GM19452 (cell line): ENCODE measurements at regions not wholly inside any gene's neighbourhood (a gene's known extent, or its start where the extent isn't known, plus 50 kb on each side); places are given as distances from the start of the nearest gene placed in this dataset.

Experiments used
- ATAC-seq: cut with Tn5 transposase; IDR thresholded peaks from one replicate; pipeline ENCODE4 v1.9.1; 2021; ENCODE audit not compliant: unreplicated experiment

DNA sequence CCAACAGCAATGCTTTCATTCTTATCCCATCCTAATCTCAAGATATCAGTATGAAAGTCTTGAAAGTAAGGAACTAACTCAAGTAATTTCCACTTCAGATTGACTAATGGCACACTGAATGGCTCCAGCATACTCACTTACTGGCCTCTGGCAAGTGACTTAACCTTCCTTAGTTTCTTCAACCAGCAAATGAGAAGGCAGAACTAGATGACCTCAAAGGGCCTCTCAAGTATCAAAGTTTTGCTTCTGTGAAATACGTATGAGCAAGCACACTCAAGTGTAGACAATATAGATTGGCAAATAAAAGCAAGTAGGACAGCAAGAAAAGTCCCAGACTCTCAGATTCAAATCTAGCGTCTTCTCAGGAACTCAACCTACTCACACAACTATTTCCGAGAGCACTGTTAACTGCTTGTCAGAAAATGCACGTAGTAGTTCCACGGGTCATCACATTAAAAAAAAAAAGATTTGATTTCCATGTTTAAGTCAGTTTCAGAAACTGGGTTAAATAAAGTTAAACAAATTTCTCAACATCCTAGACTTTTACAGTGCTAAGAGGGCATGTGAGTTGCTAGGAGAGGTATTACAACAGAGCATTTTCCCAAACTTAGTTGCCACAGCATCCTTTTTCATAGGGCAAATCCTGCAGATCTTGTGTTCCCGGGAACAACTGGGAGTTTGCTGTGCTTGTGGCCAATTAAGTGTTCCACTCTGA lies 276.9 kb upstream of the KLF14 start:
- no peak for ATAC-seq

DNA sequence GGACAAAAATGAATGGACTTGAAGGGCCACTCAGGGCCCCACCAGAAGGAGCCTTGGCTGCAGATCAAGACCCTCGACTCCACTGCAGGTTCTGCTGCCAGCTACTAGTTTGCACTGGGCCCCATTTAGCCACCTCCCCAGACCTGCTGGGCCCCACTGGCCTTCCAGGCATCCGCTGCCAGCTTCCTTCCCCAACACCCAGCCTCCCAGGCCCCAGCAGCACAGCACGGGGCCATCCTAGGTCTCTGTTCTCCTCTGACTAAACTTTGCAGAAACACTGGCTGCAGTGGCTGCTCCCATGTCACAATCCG lies 277.4 kb upstream of the KLF14 start:
- no peak for ATAC-seq

DNA sequence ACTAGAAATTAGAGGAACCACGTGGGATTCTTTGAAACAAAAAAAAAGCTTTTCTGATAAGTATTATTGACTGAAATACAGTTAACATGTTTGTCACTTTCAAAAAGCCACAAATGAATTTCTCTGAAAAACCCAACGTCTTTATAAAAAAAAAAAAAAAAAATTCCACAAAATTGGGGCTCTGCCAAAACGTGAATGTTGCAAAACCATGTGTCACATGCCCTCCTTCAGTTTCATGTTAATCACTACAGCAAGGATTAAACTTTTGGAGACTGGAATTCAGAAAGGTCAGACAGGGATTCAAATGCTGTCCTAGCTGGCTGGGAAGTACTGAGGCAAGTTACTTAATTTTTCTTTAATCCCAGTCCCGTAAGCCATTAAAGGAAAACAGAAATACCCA lies 278.0 kb upstream of the KLF14 start:
- ATAC-seq: no peak

DNA sequence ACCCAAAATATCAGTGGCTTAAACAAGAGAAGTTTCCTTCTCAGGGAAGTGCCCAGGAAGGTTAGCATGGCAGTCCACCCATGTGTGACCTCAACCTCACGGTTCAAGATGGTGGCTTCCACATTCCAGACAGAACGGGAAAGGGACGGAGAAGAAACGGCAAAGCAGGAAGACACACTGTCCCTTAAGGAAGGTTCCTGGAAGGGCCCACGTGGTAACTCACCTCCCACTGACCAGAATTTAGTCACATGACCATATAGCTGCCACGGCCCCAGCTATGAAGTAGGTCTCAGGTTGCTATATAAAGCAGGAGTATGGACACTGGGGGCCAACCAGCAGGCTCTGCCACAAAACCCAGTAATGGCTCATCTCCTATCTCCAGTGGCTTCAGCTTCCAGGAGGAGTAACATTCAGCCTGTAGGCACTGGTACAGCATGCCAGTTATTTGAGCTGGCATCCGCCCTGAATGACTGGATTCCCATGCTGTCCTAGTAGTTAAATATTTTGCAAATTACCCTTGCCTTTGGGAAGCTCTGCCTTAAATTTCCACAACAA lies 278.5 kb upstream of the KLF14 start:
- ATAC-seq: no peak

DNA sequence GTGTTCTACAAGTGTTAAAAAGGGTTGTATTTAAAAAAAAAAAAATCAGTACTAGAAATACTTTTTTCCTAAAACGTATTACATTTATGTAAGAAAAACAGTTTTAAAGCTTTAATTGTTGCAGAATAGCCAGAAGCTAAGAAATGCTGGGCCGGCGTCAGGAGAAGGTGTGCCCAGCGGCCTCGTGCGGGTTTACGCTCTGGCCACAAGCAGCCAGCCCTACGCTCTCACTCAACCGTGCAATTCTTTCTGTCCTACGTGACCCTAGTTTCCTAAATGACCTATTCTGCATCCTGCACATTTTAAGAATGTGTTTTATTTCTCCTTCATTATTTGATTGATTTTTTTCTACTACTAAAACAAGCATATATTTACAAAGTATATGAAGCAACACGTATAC lies 279.7 kb upstream of the KLF14 start:
- no peak for ATAC-seq

DNA sequence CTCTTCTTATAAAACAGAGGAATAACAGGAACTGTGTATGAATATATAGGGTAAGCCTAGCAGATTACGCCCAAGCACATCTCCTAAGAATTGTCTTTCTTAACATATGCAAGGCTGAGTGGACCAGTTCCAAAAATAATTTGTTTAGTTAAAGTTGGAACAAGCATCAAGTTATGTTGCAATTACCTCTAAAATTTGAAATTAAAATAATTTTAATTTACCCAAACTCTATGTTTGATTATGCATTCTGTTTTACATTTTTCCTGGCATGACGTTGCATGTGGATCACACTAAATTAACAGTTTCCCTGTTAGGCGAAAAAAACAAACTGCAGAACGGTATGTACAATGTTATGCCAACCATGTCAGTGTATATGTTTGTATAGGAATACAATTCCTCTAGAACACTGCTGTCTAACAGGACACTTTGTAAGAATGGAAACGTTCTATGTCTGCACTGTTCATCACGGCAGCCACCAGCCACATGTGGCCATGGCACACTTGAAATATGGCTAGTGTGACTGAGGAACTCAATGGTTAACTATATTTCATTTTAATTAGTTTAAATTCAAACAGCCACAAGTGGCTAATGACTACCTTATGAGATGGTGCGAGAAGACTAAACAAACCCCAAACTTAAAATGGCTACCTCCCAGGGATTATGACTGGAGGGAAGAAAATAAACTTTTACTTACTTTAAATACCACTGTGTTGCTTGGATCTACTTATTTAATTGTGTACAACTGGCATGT lies 281.1 kb upstream of the KLF14 start:
- ATAC-seq: no peak

DNA sequence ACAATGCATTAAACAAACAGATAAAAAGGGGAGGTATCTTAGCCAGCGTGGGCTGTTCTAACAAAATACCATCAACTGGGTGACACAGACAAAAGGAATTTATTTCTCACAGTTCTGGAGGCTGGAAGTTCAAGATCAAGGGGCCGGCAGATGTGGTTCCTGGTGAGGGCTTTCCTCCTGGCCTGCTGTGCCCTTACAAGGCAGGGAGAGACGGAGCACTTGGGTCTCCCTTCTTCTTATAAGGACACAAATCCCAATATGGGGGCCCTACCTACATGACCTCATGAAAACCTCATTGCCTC lies 281.6 kb upstream of the KLF14 start:
- ATAC-seq: no peak

DNA sequence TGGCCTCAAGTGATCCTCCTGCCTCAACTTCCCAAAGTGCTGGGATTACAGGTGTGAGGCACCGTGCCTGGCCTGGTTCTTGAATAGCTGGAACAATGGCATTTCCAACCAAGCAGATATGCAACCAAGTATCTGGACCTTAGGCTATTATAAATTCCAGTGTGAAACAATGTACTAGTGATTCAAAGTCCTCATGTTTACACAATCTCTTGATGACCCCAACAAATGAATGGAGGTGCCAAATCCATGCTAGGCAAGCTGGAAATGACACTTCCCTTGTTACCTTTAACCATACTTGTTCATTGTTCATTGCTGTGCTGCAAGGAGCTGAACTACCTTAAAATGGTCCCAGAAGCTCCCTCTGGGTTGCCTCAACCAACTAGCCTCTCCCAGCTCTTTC lies 282.2 kb upstream of the KLF14 start:
- ATAC-seq: no peak

DNA sequence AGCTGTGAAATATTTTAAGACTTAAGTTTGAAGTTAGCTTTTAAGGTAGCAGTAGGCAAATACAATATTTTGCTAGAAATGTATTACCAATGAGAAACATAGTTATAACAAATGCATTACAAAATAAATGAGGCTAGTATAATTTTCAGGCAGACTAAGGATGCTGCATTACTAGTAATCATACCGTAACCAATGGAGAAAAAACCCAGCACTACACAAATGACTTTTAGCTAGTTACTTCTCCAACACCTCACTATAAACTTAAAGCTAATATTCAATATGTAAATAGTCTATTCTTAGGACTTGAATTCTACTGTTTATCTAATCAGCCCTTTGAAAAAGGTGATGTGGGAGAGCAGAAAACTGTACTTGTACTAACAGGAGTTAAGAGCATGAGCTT lies 285.3 kb upstream of the KLF14 start:
- no peak for ATAC-seq

DNA sequence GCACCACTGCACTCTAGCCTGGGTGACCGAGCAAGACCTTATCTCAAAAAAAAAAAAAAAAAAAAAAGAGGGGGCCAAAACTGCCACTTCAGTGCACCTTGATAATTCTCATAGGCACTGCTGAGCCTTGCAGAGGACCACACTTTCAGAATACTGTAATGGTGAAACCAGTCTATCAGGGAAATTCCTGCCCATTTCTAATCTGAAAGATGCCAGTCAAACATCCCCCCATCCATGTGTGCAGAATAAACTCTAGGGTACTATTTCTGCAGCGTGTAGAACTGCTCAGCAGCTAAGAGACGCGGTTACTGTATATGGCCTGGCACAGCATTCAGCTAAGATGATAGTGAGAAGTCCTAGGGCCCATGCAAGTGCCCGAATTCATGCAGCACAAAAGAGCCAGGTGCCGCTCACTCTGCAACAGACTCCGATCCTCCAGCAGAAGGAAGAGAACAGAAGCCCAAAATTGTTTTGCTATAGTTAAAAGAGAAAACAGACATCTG lies 286.8 kb upstream of the KLF14 start:
- ATAC-seq: peak; percentile 44

DNA sequence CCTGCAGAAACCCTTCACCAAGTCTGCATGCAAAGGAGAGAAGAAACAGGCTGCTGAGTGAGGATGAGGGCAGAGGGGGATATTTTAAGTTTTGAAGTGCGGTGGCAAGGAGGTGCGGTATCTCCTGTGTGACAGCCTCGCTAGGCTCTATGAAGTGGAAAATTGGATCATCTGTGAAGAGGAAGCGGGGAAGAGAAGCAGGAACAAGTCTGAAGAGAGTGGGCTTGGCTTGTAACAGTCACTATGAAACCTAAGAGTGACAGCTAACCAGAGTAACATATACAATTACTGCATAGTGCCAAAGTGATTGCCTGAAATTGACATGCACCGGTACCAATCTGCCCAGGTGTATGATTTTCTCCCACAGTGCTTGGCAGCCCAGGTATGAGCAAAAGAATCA lies 287.5 kb upstream of the KLF14 start:
- peak; percentile 70 for ATAC-seq

DNA sequence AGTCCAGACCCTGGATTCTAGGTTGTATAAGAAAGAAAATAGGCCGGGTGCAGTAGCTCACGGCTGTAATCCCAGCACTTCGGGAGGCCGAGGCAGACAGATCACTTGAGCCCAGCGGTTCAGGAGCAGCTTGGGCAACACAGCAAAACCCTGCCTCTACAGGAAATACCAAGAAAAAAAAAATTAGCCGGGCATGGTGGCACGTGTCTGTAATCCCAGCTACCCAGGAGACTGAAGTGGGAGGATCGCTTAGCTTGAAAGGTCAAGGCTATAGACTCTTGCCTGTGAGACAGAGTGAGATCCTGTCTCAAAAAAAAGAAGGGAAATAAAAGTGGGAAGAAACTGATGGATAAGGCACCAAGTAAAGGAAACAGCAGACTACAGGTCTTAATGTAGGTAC lies 287.9 kb upstream of the KLF14 start:
- peak; percentile 7 for ATAC-seq

DNA sequence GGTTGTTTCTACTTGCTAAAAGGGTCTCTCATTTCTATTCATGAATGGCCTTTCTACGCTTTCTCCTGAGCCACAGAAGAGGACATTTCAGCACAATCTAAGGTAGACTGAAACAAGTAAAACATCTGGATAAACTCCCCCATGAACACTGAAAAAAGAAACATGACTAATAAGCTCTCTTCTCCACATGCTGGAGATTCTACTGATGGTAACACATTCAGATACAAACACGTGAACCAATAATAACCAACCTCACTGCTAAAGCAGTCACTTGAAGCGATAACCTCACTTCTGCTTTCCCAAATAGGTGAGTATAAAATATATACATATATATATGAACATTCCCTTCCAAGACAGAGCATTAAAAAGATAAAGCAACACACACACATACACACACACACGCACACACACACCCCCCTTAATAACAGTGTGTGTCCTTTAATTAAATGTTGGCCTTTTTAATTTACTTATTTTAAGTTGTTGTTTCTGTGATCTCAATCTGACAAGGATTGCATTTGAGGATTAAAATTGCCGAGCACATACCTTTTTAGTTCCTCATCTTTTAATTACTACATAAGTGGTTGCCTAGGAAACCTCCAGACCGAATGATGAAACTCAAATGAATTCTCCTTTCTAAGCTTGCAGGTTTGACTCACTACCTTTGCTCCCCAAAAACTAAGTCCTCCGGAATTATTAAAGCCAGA lies 292.4 kb upstream of the KLF14 start:
- no peak for ATAC-seq

DNA sequence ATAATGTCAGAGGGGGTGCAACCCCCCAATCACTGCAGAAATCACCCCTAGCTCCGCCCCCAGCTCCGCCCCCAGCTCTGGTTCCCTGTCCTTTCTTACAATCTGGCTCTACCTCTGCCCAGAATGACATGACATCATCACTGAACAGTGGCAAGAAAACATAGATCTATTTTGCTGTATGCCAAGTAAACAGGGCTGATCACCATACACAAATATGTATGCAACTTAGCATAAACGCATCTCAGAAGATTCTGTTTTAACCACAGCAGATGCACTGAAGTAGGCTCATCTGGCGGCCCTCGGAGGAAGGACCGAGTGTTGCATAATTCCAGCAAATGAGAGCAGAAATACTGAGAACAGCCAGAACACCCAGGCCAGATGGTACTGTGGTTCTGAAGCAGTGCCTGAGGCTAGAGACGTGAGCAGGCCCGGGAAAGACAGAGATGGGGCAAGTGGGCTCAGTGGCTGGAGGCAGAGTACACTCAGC lies 293.3 kb upstream of the KLF14 start:
- no peak for ATAC-seq

DNA sequence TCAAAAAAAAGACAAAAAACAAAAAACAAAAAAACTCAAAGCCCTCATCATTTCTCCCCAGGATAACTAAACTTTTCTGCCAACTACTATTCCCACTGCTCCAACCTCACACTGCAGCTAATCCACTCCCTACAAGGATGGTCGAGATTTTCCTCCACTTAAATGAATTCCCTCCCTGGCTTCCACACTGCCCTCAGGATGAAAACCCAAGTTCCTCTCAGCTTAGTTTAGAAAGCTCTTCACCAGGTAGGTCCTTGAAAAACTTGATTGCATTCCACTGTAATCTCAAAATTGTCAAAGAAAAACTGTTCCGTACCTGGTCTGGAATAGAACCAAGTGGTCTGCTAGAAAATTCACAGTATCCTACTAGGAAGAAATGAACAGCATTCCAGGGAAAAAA lies 294.3 kb upstream of the KLF14 start:
- ATAC-seq: no peak

DNA sequence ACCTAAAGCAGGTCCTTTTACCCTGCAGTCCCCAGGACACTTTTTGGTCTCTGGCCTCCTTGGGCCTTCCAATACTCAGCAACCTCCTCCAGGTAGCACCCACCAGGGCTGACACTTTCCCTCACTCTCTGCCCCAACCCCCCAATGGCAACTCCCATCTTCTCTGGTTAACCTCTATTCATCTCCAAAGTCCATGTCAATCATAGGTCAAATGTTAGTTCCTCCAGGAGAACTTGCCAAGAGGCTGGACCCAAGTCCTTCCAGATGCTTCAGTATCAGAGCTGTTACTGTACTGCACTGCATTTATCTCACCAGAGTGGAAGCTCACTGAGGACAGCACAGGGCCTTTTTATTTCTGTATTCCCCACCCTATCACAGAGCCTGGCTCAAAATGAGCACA lies 295.0 kb upstream of the KLF14 start:
- ATAC-seq: no peak

DNA sequence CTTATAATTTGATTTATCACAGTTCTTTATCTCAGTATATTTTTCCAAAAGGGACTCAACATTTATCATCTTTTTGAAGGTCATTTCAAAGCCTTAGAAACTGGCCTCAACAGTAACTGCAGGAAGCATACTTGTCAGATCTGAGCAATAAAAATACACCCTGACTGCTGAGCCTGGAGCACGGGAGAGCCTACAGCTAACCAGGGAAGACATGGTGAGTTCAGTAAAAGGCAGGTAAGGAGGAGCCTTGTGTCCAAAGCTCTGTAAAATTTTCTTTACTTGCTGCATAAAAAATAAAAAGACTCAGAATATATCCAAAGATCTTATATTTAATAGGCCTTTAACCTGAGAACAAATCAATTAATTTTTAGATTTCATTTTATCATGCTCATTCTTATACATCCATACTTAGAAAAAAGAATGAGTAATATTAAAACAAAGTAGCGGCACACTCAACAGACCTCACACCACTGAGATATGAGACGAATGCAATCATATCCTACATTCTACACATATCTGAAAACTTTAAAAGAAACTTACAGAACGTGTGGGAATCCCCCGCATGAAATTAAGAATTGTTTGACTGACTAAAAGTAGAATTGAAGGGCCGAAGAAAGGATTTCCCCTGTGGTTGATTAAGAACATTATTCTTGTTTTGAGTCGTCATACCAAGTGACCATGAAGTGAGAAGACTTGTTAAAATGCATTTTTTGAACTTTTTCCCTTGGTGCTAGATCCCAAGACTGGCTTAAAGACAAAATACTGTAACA lies 296.4 kb upstream of the MKLN1 start:
- ATAC-seq: peak; percentile 78

DNA sequence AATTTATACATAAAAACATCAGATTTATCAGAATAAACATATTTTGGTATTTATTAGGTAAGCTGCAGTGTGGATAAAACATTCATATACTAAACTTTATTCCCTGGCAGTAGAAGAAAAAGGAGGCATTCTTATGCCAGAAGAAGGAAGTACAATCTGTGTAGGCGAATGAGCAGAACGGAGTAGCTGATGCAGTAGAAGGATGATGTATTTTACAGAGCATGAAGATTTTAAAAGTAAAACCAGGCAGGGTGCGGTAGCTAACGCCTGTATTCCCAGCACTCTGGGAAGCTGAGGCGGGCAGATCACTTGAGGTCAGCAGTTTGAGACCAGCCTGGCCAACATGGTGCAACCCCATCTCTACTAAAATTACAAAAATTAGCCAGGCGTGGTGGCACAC lies 294.9 kb upstream of the MKLN1 start:
- no peak for ATAC-seq

DNA sequence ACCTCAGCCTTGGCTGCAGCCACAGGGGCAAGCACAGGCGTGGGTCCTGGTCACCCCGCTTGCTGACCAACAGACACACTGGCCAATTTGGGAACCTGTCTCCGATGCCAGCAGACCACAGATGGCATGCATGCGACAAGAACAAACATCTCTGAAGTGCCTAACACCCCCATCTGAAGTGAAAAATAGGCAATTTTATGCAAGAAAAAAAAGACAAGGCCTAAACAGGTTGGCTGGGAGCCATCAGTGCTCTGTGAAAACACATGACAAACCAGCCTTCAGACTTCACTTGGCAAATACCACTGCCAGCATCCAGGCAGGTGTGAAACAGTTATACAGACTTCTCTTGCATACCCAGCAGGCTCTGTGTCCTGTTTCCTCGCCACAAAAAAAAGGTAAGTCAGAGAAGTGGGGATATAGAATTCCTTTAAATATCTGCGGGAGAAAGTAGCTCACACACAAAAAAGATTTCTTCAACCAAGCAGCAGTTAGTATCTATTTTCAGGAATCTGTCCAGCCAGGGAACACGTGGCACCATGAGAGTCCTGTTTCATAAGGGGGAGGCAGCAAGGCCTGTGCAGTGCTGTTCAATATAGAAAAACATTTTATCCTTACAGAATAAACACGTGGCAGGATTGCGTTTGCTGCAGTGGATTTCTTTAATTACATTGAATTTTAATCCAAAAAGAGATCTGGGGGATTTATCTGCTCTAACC lies 293.4 kb upstream of the MKLN1 start:
- no peak for ATAC-seq

DNA sequence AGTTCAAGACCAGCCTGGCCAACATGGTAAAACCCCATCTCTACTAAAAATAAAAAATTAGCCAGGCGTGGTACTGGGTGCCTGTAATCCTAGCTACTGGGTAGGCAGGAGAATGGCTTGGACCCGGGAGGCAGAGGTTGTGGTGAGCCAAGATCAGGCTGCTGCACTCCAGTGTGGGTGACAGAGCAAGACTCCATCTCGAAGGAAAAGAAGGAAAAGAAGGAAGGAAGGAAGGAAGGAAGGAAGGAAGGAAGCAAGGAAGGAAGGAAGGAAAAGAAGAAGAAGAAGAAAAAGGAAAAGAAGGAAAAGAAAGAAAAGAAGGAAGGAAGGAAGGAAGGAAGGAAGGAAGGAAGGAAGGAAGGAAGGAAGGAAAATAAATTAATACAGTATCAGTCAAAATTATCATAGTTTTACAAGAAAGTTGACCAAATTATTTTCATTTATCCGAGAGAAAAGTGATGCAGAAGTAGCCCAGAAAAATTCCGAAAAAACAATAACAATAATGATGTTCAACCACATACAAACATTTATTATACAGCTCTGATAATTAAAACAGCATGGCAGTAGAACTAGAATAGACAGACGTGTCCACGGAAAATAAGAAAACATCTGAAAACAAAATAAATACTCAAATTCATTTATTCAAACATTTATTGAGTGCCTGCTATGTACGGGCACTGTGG lies 292.4 kb upstream of the MKLN1 start:
- no peak for ATAC-seq
